GM21528 (cell line): ENCODE measurements at regions not wholly inside any gene's neighbourhood (a gene's known extent, or its start where the extent isn't known, plus 50 kb on each side); places are given as distances from the start of the nearest gene placed in this dataset.
A peak's percentile ranks its signal among the peaks of the same experiment; 100 is the strongest.

Experiments
- ATAC-seq: cut with Tn5 transposase; IDR thresholded peaks from one replicate; pipeline ENCODE4 v1.9.1; 2021; ENCODE audit warnings: mild to moderate bottlenecking, moderate library complexity; ENCODE audit not compliant: unreplicated experiment, low FRiP score

DNA sequence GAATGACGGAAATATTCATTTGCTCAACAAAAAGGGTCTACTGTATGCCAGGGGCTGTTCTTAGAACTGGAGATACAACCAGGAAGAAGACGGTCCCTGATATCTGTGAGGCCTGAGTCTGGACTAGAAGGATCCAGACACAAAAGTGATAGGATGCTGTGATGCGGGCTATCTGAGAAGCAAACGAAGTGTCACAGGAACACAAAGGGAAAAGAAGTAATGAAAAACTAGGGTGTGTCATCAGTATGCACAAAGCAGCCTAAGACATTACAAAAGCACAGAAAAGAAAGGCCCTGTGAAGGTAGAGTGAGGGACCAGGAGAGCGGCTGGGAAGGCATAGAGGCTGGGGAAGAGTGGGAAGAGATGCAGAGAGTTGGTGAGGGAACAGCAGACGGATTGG lies 63.3 kb upstream of the C3orf80 start:
- no peak for ATAC-seq

DNA sequence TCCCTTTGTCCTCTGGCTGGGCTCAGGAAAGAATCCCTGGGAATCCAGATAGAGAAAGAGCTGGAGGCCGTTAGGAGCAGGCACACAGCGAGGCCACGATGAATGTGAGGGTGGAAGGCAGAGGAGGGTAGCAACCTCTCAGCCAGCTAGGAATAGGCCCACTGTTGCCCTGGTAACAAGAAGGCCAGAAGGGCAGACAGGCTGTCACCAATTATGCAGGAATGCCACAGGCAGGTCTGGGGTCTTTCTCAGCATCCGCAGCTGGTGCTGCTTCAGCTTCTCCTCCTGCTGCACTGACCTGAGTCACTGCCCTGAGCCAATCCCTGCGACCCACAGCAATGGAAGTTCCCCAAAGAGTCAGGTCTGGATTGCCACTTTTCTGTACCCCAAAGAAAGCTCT lies 62.8 kb upstream of the C3orf80 start:
- ATAC-seq, result no peak

DNA sequence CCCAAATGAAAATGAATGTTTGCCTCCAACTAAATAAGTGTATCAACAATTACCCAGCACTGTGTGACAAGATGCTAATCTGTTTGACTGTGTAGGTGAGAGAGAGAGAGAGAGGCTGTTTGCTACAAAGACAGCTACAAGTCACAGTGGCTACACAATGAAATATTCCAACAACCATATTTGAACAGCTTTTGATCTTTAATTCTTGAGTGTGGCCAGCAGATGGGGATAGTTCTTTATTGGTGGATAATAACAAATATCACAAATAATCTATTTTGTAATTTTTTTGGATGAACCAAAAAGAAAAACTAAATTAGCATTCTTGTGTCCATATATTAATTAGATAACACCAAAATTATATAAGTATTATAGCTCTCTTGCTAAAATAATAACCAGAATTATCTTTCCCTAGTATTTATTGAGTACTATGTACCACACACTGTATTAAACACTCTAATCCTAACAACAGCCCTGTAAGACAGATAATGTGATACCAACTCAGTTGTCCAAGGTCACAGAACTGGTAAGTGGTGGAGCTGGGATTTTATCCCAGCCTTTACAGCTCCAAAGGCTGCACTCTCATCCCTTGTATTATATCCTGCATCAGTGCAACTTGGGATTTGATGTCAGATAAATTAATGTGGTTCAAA lies 61.9 kb upstream of the C3orf80 start:
- ATAC-seq, result no peak

DNA sequence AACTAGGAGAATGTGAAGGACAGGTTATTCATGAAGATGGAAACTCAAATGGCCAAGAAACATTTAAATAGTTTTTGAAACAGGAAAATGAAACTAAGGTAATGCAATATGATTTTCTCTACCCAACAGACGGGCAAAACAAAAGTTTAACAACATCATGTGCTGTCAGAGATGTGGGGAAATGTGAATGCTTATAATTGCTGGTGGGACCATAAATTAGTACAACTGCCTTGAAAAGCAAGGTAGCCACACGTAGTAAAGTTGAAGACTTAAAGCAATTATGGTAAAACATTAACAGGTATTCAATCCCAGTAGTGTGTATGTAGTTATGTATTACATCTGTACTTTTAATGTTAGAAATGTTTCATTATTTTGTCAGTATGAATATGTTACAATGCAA lies 57.0 kb upstream of the C3orf80 start:
- ATAC-seq, result no peak

DNA sequence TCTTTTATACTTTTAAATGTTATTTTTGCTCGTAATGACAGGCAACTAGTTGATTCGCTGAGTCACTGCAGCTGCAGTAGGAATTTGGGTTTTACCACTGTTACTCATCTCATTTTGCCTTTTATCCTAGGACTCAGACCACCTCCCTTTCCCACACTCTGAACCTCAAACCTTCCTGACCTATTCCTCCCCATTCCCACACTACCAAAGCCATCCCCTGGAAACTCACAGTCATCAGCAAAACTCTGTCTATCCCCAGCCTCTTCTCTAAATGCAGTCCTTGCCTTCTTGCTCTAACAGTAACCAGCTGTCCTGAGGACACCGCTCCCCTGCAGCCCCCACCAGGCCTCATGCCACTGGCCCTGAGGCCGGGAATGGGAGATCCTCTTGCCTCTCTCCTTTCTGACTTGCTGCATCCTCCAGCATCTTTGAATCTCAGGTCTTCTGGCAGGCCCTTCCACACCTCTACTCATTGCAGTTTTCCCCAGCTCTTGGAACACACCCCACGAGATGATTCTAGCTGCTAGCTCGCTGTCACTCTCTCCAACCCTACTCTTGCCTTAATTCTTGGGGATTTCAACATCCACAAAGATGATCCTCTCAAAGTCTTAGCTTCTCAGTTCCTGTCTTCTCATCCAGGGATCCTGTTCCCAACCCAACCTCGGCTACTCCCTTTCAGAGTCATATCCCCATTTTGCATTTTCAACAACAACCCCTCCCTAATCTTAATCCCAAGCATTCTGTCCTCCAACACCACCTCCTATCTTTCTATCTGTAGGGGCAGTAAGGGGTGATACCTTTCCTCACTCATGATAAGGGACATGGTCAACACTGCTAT lies 55.9 kb upstream of the C3orf80 start:
- no peak for ATAC-seq

DNA sequence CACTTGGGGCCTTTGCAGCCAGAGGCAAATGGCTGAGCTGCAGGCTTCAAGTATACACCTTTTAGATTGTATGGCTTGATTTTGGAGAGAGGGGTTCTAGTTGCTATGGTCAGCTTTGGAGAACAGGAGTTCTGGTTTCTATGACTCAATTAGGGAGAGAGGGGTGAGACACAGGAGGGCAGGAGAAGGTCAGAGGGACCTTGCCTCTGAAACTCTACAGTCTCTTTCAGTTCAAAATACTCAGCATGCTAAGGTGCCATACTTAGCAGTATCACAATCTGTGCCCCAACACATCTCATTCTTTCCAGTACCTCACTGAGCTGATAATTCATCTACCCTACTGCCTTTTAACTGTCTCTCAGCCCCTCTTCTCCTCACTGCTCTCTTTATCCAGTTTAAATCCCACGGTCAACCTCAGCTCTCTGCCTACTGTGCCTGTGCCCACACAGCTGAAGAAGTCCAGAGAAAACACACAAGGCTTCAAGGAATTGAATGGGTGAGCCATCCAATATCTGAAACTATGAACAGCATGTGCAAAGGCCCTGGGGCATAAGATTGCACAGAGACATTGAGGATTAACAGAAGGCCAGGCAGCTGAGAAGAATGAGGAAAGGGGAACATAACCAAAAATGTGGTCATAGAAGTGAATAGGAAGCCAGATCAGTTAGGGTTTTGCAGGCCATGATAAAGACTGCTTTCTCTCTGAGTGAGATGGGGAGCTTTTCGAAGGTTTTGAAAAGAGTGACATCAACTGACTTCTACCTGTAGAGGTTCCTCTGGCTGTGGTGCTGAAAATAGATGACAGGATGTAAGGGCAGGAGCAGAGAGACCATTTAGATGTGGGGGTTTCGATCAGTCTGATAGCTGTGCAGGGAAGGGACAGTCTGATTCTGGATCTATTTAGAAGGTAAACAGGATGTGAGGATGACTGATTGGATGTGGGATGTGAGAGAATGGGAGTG lies 54.5 kb upstream of the C3orf80 start:
- ATAC-seq, result peak; percentile 66

DNA sequence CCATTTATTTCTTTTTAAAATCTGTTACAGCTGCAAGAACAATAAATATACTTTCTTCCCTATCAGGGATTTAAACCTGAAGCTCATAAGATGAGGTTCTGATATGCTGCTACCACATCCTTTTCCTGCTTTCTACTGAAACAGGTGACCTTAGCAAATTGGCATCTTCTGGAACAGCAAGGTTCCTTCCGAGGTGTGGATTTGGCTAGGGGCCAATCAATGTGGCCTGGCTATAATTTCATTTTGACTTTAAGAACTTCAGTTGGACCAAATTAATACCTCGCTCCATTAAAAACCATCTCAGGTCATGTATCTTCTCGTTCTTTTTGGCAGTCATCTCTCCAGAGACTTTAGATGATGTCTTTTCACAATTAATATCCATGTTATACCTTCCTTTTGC lies 53.4 kb upstream of the C3orf80 start:
- ATAC-seq, result no peak

DNA sequence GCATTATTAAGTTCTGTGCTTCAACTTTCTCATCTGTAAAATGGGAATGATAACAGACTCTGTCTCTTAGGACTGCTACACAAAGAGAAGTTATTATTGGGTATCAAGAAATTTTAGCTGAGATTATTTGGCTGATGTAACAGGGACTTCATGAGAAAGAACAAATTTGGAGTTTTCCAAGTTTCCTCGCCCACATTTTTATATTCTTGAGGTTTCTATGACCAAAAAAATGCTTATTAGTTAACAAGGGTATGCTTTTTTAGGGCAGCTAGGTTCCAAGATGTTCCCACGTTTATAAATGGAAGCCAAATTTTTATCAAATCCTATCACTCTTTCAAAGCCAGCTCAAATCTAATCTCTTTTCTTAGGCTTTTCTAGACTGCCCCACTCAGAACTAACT lies 50.6 kb upstream of the C3orf80 start:
- ATAC-seq, result no peak
